Dendritic cell treated with granulocyte-macrophage colony-stimulating factor and Interleukin-4, amounts not matched to agents 40 ng/mL and 50 ng/mL, for 4 days (primary cell): ENCODE measurements at regions not wholly inside any gene's neighbourhood (a gene's known extent, or its start where the extent isn't known, plus 50 kb on each side); places are given as distances from the start of the nearest gene placed in this dataset.

Source experiments
- H3K27ac Mint-ChIP-seq: one replicate; pipeline ENCODE4 v1.8.0; 2022; ENCODE audit warnings: mild to moderate bottlenecking, mixed read lengths
- H3K27me3 Mint-ChIP-seq: one replicate; pipeline ENCODE4 v1.8.0; 2022; ENCODE audit warnings: mild to moderate bottlenecking, mixed read lengths
- H3K36me3 Mint-ChIP-seq: one replicate; pipeline ENCODE4 v1.8.0; 2022; ENCODE audit warnings: low read depth, mixed read lengths
- H3K4me1 Mint-ChIP-seq: one replicate; pipeline ENCODE4 v1.8.0; 2022; ENCODE audit warnings: low read depth, mixed read lengths
- H3K4me3 Mint-ChIP-seq: one replicate; pipeline ENCODE4 v1.8.0; 2022; ENCODE audit warnings: mild to moderate bottlenecking, moderate library complexity, mixed read lengths
- H3K9me3 Mint-ChIP-seq: one replicate; pipeline ENCODE4 v1.8.0; 2022; ENCODE audit warnings: mixed read lengths
- intact Hi-C: fragments of 100-400 bp; cut with micrococcal nuclease; formaldehyde crosslinking; loops from one replicate; pipeline ENCODE4 v1.15.0; 2022

GRCh38 chr3:70861234-70861633 is 548.8 kb upstream of the MDFIC2 start:
- Mint-ChIP-seq H3K4me3 (no peak overlapping the region), H3K4me1 (no peaks in the 10 kb centered on the region), H3K36me3 (no peaks in the 10 kb centered on the region), H3K9me3 (no peaks in the 10 kb centered on the region), H3K27ac (no peak overlapping the region), H3K27me3 (no peaks in the 10 kb centered on the region)
- intact Hi-C loops, result no loop called here

GRCh38 chr3:70857916-70858315 is 545.5 kb upstream of the MDFIC2 start:
- Mint-ChIP-seq H3K4me3 (no peak overlapping the region), H3K36me3 (no peaks in the 10 kb centered on the region), H3K27ac (no peak overlapping the region), H3K9me3 (no peaks in the 10 kb centered on the region), H3K4me1 (no peaks in the 10 kb centered on the region), H3K27me3 (no peaks in the 10 kb centered on the region)
- intact Hi-C loops, result no loop called here

- no peak overlapping the region for H3K4me3 Mint-ChIP-seq
- no peaks in the 10 kb centered on the region for H3K36me3 Mint-ChIP-seq
- no peaks in the 10 kb centered on the region for H3K9me3 Mint-ChIP-seq
- intact Hi-C loops, result no loop called here
- no peaks in the 10 kb centered on the region for H3K27me3 Mint-ChIP-seq
- no peak overlapping the region for H3K27ac Mint-ChIP-seq
- H3K4me1 Mint-ChIP-seq, result no peaks in the 10 kb centered on the region
Observed at GRCh38 chr3:70856414-70857162, 544.1 kb upstream of the MDFIC2 start.

- Mint-ChIP-seq H3K4me3 (no peak overlapping the region), H3K27ac (no peak overlapping the region), H3K4me1 (no peaks in the 10 kb centered on the region), H3K36me3 (no peaks in the 10 kb centered on the region), H3K27me3 (no peaks in the 10 kb centered on the region), H3K9me3 (no peaks in the 10 kb centered on the region)
- intact Hi-C loops, result no loop called here
Observed at GRCh38 chr3:70855149-70855548, 542.7 kb upstream of the MDFIC2 start.

GRCh38 chr3:70854108-70854507 is 541.7 kb upstream of the MDFIC2 start:
- Mint-ChIP-seq H3K4me1 (no peaks in the 10 kb centered on the region), H3K27ac (no peak overlapping the region), H3K27me3 (no peaks in the 10 kb centered on the region), H3K9me3 (no peaks in the 10 kb centered on the region), H3K4me3 (no peak overlapping the region), H3K36me3 (no peaks in the 10 kb centered on the region)
- intact Hi-C loops, result no loop called here

GRCh38 chr3:70853161-70853944 is 540.9 kb upstream of the MDFIC2 start:
- no peak overlapping the region for H3K4me3 Mint-ChIP-seq
- no peak overlapping the region for H3K27ac Mint-ChIP-seq
- intact Hi-C loops, result no loop called here
- no peaks in the 10 kb centered on the region for H3K36me3 Mint-ChIP-seq
- H3K4me1 Mint-ChIP-seq, result no peaks in the 10 kb centered on the region
- H3K27me3 Mint-ChIP-seq, result no peaks in the 10 kb centered on the region
- no peaks in the 10 kb centered on the region for H3K9me3 Mint-ChIP-seq

- Mint-ChIP-seq H3K27me3 (no peaks in the 10 kb centered on the region), H3K4me3 (no peak overlapping the region), H3K9me3 (no peaks in the 10 kb centered on the region), H3K4me1 (no peaks in the 10 kb centered on the region), H3K27ac (no peak overlapping the region), H3K36me3 (no peaks in the 10 kb centered on the region)
- intact Hi-C loops, result no loop called here
Observed at GRCh38 chr3:70849911-70850699, 537.7 kb upstream of the MDFIC2 start.

- Mint-ChIP-seq H3K36me3 (no peaks in the 10 kb centered on the region), H3K4me1 (no peaks in the 10 kb centered on the region), H3K27ac (no peak overlapping the region), H3K27me3 (no peaks in the 10 kb centered on the region), H3K9me3 (no peaks in the 10 kb centered on the region), H3K4me3 (no peak overlapping the region)
- intact Hi-C loops, result no loop called here
Observed at GRCh38 chr3:70840106-70840870, 527.9 kb upstream of the MDFIC2 start.

- H3K4me1 Mint-ChIP-seq, result peaks cover 14% of the 10 kb centered on the region
- no peaks in the 10 kb centered on the region for H3K36me3 Mint-ChIP-seq
- H3K27me3 Mint-ChIP-seq, result no peaks in the 10 kb centered on the region
- H3K4me3 Mint-ChIP-seq, result peak overlapping the region; percentile 1
- intact Hi-C loops, result no loop called here
- H3K27ac Mint-ChIP-seq, result peak overlapping the region; percentile 50
- no peaks in the 10 kb centered on the region for H3K9me3 Mint-ChIP-seq
Observed at GRCh38 chr3:70833239-70833960, 521.0 kb upstream of the MDFIC2 start.

- Mint-ChIP-seq H3K9me3 (no peaks in the 10 kb centered on the region), H3K36me3 (no peaks in the 10 kb centered on the region)
Observed at GRCh38 chr3:70832834-70833205, 520.4 kb upstream of the MDFIC2 start.

GRCh38 chr3:70832089-70832833 is 519.8 kb upstream of the MDFIC2 start:
- H3K27me3 Mint-ChIP-seq, result no peaks in the 10 kb centered on the region

More at GRCh38 chr3:70832834-70833205, 520.4 kb upstream of the MDFIC2 start:
- peak overlapping the region; percentile 50 for H3K27ac Mint-ChIP-seq
- peak overlapping the region; percentile 1 for H3K4me3 Mint-ChIP-seq
- intact Hi-C loops, result no loop called here
- no peaks in the 10 kb centered on the region for H3K27me3 Mint-ChIP-seq
- peaks cover 14% of the 10 kb centered on the region for H3K4me1 Mint-ChIP-seq

GRCh38 chr3:70829092-70829491 is 516.7 kb upstream of the MDFIC2 start:
- intact Hi-C loops, result no loop called here
- H3K4me1 Mint-ChIP-seq, result peaks cover 14% of the 10 kb centered on the region
- no peaks in the 10 kb centered on the region for H3K9me3 Mint-ChIP-seq
- H3K27me3 Mint-ChIP-seq, result no peaks in the 10 kb centered on the region
- no peak overlapping the region for H3K4me3 Mint-ChIP-seq
- H3K36me3 Mint-ChIP-seq, result no peaks in the 10 kb centered on the region
- no peak overlapping the region for H3K27ac Mint-ChIP-seq

More at GRCh38 chr3:70832089-70832833, 519.8 kb upstream of the MDFIC2 start:
- no peaks in the 10 kb centered on the region for H3K36me3 Mint-ChIP-seq
- intact Hi-C loops, result no loop called here
- peaks cover 14% of the 10 kb centered on the region for H3K4me1 Mint-ChIP-seq
- peak overlapping the region; percentile 50 for H3K27ac Mint-ChIP-seq
- no peak overlapping the region for H3K4me3 Mint-ChIP-seq
- H3K9me3 Mint-ChIP-seq, result no peaks in the 10 kb centered on the region
